HG03280 (cell line): ENCODE measurements at regions not wholly inside any gene's neighbourhood (a gene's known extent, or its start where the extent isn't known, plus 50 kb on each side); places are given as distances from the start of the nearest gene placed in this dataset.
"Not testable (repeated sequence)": the region's sequence is repeated elsewhere in the genome, so short reads cannot be mapped to it uniquely, and the experiment has no call there.

Experiments used
- ATAC-seq: cut with Tn5 transposase; IDR thresholded peaks from one replicate; pipeline ENCODE4 v1.9.1; 2021; ENCODE audit warnings: mild to moderate bottlenecking, moderate library complexity; ENCODE audit not compliant: unreplicated experiment

- ATAC-seq = not testable (repeated sequence)
Observed at GRCh38 chr22:22774762-22775161, 112.9 kb upstream of the IGLL5 start.

DNA sequence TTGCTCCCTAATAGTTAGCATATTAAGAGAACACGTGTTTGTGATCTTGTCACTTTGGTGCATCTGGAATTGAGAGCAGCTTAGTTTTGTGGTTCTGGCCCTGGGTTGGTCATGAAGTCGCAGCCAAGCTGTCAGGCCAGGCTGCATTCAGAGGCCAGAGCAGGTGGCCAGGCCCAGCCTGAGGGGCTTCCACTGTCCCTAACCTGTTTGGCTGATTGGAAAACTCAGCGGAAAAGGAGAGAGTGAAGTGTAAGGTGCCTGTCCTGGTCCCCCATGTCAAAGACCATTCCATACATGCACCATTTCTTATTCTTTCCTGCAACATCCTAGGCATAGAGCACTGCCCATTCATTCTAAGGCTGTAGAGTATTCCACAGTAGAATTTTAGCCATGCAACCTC is 111.5 kb upstream of the IGLL5 start:
- ATAC-seq = no peak

DNA sequence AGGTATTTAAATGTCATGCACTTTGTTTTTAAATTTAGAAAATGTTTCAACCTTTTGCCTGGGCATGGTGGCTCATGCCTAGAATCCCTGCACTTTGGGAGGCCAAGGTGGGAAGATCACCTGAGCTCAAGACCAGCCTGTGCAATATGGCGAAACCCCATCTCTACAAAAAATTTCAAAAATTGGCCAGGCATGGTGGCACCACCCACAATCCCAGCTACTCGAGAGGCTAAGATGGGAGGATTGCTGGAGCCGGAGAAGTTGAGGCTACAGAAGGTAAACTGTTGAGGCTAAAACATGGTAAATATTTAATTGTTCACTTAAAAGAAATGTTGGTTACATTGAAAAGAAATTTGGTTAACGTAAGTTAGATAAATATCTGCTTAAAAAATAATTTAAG is 108.4 kb upstream of the IGLL5 start:
- no peak for ATAC-seq

DNA sequence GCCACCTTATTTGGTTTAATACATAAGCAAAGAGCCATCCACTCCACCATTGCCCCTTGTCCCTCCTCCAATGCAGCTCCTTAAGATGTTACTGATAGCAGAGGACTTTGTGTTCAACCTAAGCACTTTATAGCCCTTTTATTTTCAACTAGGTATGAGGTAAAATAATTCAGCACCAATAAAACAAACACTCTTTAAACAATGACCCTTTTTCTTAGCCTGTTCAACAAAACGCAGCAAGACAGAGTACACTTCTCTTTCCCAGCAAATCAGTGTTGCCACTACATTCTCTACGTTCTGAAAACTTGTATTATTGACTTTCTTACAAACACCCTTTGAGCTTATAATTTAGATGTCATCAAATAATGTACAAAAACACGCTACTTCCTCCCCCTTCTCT is 104.0 kb upstream of the IGLL5 start:
- no peak for ATAC-seq

DNA sequence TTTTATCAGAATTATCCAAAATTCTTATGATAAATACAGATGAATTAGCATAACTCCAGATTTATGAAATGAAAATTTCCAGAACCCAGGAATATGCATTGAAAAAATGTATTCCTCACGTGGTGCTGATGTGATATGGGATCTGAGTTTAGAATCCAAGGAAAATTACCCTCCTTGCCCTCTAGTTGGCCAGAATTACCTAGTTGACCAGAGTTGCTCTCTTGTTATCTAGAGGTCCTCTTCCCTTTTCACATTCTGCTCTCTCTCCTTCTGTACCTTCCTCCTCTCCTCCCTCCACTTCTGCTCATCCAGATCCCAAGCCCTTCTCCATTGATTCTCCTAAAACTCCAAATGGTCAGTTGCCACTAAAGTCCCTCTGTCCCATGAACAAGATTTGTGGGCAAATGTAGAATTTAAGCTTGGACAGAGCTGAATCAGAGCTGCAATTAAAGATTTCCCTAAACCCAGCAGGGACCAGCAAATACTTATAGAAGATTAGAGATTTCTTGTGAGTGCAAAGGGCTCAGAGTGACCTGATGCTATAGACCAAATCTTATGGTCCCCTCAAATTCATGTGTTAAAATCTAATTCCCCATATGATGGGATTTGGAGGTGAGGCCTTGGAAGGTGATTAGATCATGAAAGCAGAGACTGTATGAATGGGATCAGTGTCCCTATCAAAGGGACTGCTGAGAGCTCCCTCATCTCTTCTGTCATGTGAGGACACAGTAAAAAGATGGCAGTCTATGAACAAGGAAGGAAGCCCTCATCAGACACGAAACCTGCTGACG is 103.2 kb upstream of the IGLL5 start:
- ATAC-seq = no peak

GRCh38 chr22:22785316-22786065 is 102.1 kb upstream of the IGLL5 start:
- no peak for ATAC-seq

GRCh38 chr22:22786301-22787115 is 101.1 kb upstream of the IGLL5 start:
- ATAC-seq = no peak

GRCh38 chr22:22787151-22787550 is 100.5 kb upstream of the IGLL5 start:
- ATAC-seq = no peak

GRCh38 chr22:22787786-22788459 is 99.7 kb upstream of the IGLL5 start:
- ATAC-seq = no peak

DNA sequence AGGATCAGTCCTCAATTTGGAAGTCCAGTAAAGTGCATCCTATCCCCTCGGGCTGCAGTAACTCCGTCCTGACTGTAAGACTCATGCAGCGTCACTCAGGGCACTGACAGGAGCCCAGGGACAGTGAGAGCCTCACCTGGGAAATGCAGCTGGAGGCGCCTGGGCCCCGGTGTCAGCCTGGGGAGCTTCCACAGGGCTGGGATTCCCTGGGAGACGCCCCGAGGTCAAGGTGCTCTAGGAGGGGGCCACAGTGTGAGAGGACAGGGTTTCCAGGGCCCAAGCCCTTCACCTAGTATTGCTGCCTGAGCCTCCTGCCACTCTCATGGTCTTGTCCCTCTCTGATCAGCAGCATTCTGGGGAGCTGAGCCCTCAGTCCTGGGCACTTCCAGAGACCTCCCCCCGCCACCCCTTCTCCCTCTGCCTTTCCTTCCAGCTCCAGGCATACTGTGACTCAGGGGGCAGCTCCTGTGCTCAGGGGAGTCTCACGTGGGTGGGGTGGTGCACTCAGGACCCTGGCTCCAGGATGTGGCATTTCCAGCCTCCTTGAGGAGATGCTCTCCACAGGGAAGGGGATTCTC is 99.1 kb upstream of the IGLL5 start:
- ATAC-seq = no peak

- ATAC-seq = no peak
Observed at GRCh38 chr22:22789233-22789921, 98.2 kb upstream of the IGLL5 start.

- no peak for ATAC-seq
Observed at GRCh38 chr22:22789922-22790845, 97.4 kb upstream of the IGLL5 start.

- no peak for ATAC-seq
Observed at GRCh38 chr22:22791438-22792181, 96.0 kb upstream of the IGLL5 start.

GRCh38 chr22:22792205-22792786 is 95.3 kb upstream of the IGLL5 start:
- ATAC-seq = not testable (repeated sequence)

DNA sequence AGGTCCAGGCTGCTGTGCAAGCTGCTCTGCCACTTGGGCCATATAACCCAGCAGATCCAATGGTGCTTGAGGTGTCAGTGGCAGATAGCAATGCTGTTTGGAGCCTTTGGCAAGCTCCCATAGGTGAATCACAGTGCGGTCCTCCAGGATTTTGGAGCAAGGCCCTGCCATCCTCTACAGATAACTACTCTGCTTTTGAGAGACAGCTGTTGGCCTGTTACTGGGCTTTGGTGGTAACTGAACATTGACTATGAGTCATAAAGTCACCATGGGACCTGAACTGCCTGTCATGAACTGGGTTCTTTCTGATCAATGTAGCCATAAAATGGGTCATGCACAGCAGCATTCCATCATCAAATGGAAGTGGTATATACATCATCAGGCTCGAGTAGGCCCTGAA is 92.0 kb upstream of the IGLL5 start:
- ATAC-seq = not testable (repeated sequence)

GRCh38 chr22:22796724-22797123 is 90.9 kb upstream of the IGLL5 start:
- no peak for ATAC-seq

DNA sequence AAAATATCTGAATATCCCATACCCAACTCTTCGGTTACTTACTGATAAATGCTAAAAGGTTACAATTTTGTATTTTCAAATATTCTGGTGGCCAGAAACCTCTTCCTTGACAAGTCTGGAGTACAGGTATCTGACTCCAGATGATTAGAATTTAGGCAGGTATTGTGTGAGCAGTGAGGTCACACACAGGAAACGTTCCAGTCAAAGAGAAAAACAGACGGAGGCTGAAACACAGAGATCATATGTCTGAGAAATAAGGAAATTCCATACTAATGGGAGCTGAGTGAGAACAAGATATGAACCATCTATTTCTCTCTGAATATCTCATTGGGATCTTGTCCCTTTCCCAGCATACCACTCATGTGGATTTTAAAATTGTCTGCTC is 89.4 kb upstream of the IGLL5 start:
- ATAC-seq = no peak

GRCh38 chr22:22798716-22799115 is 88.9 kb upstream of the IGLL5 start:
- ATAC-seq = no peak
